Endodermal cell (in vitro differentiated cells): ENCODE measurements at regions not wholly inside any gene's neighbourhood (a gene's known extent, or its start where the extent isn't known, plus 50 kb on each side); places are given as distances from the start of the nearest gene placed in this dataset.

Experiments
- DNase-seq: peaks from one replicate; pipeline ENCODE4 v3.0.0-alpha.2; 2017
- H3K27ac ChIP-seq: 2 replicates; pipeline ENCODE4 v1.5.1; 2013; ENCODE audit warnings: mild to moderate bottlenecking, low read depth, low read length, moderate library complexity
- H3K27me3 ChIP-seq: 2 replicates; pipeline ENCODE4 v1.6.1; 2013; ENCODE audit warnings: mild to moderate bottlenecking, low read length, moderate library complexity; ENCODE audit not compliant: insufficient read depth, control insufficient read depth, poor library complexity, severe bottlenecking
- H3K36me3 ChIP-seq: 2 replicates; pipeline ENCODE4 v1.7.0; 2013; ENCODE audit warnings: mild to moderate bottlenecking, low read length, moderate library complexity; ENCODE audit not compliant: control insufficient read depth, insufficient read depth
- H3K4me1 ChIP-seq: one replicate; pipeline ENCODE4 v1.7.0; 2013; ENCODE audit warnings: low read length; ENCODE audit not compliant: control insufficient read depth, insufficient read depth
- H3K4me3 ChIP-seq: 2 replicates; pipeline ENCODE4 v1.5.1; 2013; ENCODE audit warnings: mild to moderate bottlenecking, low read length, moderate library complexity
- H3K9ac ChIP-seq: 2 replicates; pipeline ENCODE4 v1.6.1; 2013; ENCODE audit warnings: mild to moderate bottlenecking, low read length, moderate library complexity; ENCODE audit not compliant: poor library complexity, severe bottlenecking; ENCODE audit errors: extremely low read depth
- H3K9me3 ChIP-seq: 2 replicates; pipeline ENCODE4 v1.6.1; 2013; ENCODE audit warnings: mild to moderate bottlenecking, low read length, moderate library complexity; ENCODE audit not compliant: control insufficient read depth
- H3K27ac Mint-ChIP-seq: 2 replicates; pipeline ENCODE4 v1.8.0; 2020; ENCODE audit warnings: mixed read lengths
- H3K27me3 Mint-ChIP-seq: 2 replicates; pipeline ENCODE4 v1.8.0; 2021; ENCODE audit warnings: mild to moderate bottlenecking, mixed read lengths; ENCODE audit not compliant: insufficient read depth
- H3K36me3 Mint-ChIP-seq: 2 replicates; pipeline ENCODE4 v1.8.0; 2020; ENCODE audit warnings: low read depth, mixed read lengths
- H3K4me1 Mint-ChIP-seq: 2 replicates; pipeline ENCODE4 v1.8.0; 2020; ENCODE audit warnings: mixed read lengths
- H3K4me3 Mint-ChIP-seq: 2 replicates; pipeline ENCODE4 v1.8.0; 2020; ENCODE audit warnings: mild to moderate bottlenecking, moderate library complexity, mixed read lengths
- H3K9me3 Mint-ChIP-seq: 2 replicates; pipeline ENCODE4 v1.8.0; 2020; ENCODE audit warnings: mild to moderate bottlenecking, mixed read lengths
- CTCF ChIP-seq: fragments of 200-600 bp; sonication (generic); conservative IDR thresholded peaks from 2 replicates; pipeline ENCODE4 v1.5.0; 2021; ENCODE audit warnings: antibody characterized with exemption, mild to moderate bottlenecking
- WGBS, 2 experiments: methylation state at CpG; one replicate each; pipeline versions ENCODE4 v1.1.5 to v1.1.7; 2013; ENCODE audit warnings: missing lambda C conversion rate in 2 of 2, mixed read lengths in 1 of 2; ENCODE audit not compliant: insufficient coverage in 1 of 2, insufficient read length in 1 of 2; 5-methylcytosine and 5-hydroxymethylcytosine counted together

- Histone ChIP-seq H3K4me1 (peaks cover 6% of the 10 kb centered on the region), H3K27me3 (no peaks in the 10 kb centered on the region), H3K9me3 (peaks cover 5% of the 10 kb centered on the region), H3K27ac (no peak overlapping the region), H3K36me3 (no peaks in the 10 kb centered on the region), H3K4me3 (no peak overlapping the region), H3K9ac (no peak overlapping the region)
- WGBS, 2 experiments, result 97 to 98% methylated on average over 4 to 7 of the region's 7 CpGs
- H3K4me3 Mint-ChIP-seq, result no peak overlapping the region
- H3K27ac Mint-ChIP-seq, result no peak overlapping the region
- peaks cover 18% of the 10 kb centered on the region for H3K4me1 Mint-ChIP-seq
- no peak for TF ChIP-seq CTCF
- no peaks in the 10 kb centered on the region for H3K36me3 Mint-ChIP-seq
- peaks cover 8% of the 10 kb centered on the region for H3K9me3 Mint-ChIP-seq
- H3K27me3 Mint-ChIP-seq, result peaks cover 31% of the 10 kb centered on the region
- no peak for DNase-seq
These were observed 128.1 kb upstream of the IRX3 start for GRCh38 chr16:54414671-54415070.

GRCh38 chr16:54412777-54413455, 126.3 kb upstream of the IRX3 start:
- DNase-seq, result no peak
- WGBS, 2 experiments, result 88 to 93% methylated on average over 4 to 7 of the region's 7 CpGs
- no peaks in the 10 kb centered on the region for H3K36me3 ChIP-seq
- Mint-ChIP-seq H3K4me1 (peaks cover 14% of the 10 kb centered on the region), H3K27me3 (peaks cover 33% of the 10 kb centered on the region), H3K27ac (no peak overlapping the region), H3K4me3 (no peak overlapping the region), H3K36me3 (no peaks in the 10 kb centered on the region), H3K9me3 (peaks cover 9% of the 10 kb centered on the region)
- no peaks in the 10 kb centered on the region for H3K27me3 ChIP-seq
- H3K27ac ChIP-seq, result no peak overlapping the region
- no peak overlapping the region for H3K9ac ChIP-seq
- H3K4me3 ChIP-seq, result no peak overlapping the region
- H3K9me3 ChIP-seq, result peaks cover 5% of the 10 kb centered on the region
- peaks cover 6% of the 10 kb centered on the region for H3K4me1 ChIP-seq
- no peak for TF ChIP-seq CTCF

GRCh38 chr16:54412037-54412436, 125.5 kb upstream of the IRX3 start:
- no peak for DNase-seq
- no peak overlapping the region for H3K4me3 ChIP-seq
- H3K36me3 Mint-ChIP-seq, result no peaks in the 10 kb centered on the region
- H3K36me3 ChIP-seq, result no peaks in the 10 kb centered on the region
- peaks cover 11% of the 10 kb centered on the region for H3K9me3 Mint-ChIP-seq
- peaks cover 5% of the 10 kb centered on the region for H3K9me3 ChIP-seq
- H3K9ac ChIP-seq, result no peak overlapping the region
- H3K27me3 Mint-ChIP-seq, result peaks cover 33% of the 10 kb centered on the region
- 68 to 71% methylated on average over 11 of the region's 11 CpGs for whole genome bisulfite sequencing, 2 experiments
- H3K27ac Mint-ChIP-seq, result no peak overlapping the region
- H3K4me1 Mint-ChIP-seq, result peaks cover 8% of the 10 kb centered on the region
- no peak overlapping the region for H3K4me3 Mint-ChIP-seq
- H3K4me1 ChIP-seq, result no peaks in the 10 kb centered on the region
- no peak overlapping the region for H3K27ac ChIP-seq
- H3K27me3 ChIP-seq, result no peaks in the 10 kb centered on the region
- no peak for TF ChIP-seq CTCF
